HG03175 (cell line): ENCODE measurements at regions not wholly inside any gene's neighbourhood (a gene's known extent, or its start where the extent isn't known, plus 50 kb on each side); places are given as distances from the start of the nearest gene placed in this dataset.

Experiments
- ATAC-seq: cut with Tn5 transposase; IDR thresholded peaks from one replicate; pipeline ENCODE4 v1.9.1; 2021; ENCODE audit warnings: mild to moderate bottlenecking, moderate library complexity; ENCODE audit not compliant: unreplicated experiment

GRCh38 chr5:110064603-110065268 lies 375.0 kb downstream of the MAN2A1 start:
- no peak for ATAC-seq

- no peak for ATAC-seq
Observed at GRCh38 chr5:110070836-110071235, 381.1 kb downstream of the MAN2A1 start.

- no peak for ATAC-seq
Observed at GRCh38 chr5:110072651-110073050, 382.9 kb downstream of the MAN2A1 start.

- ATAC-seq, result no peak
Observed at GRCh38 chr5:110073534-110073933, 383.8 kb downstream of the MAN2A1 start.

- ATAC-seq, result no peak
Observed at GRCh38 chr5:110075656-110076055, 385.9 kb downstream of the MAN2A1 start.

- no peak for ATAC-seq
Observed at GRCh38 chr5:110077147-110077546, 387.4 kb downstream of the MAN2A1 start.

- ATAC-seq, result no peak
Observed at GRCh38 chr5:110082194-110082593, 392.5 kb downstream of the MAN2A1 start.

GRCh38 chr5:110082863-110083262 lies 393.1 kb downstream of the MAN2A1 start:
- no peak for ATAC-seq

- ATAC-seq, result no peak
Observed at GRCh38 chr5:110085826-110086225, 396.1 kb downstream of the MAN2A1 start.

- ATAC-seq, result no peak
Observed at GRCh38 chr5:110086658-110087388, 397.1 kb downstream of the MAN2A1 start.

GRCh38 chr5:110087829-110088228 lies 398.1 kb downstream of the MAN2A1 start:
- ATAC-seq, result no peak

GRCh38 chr5:110088676-110089436 lies 399.1 kb downstream of the MAN2A1 start:
- no peak for ATAC-seq

GRCh38 chr5:110092955-110093785 lies 403.4 kb downstream of the MAN2A1 start:
- ATAC-seq, result no peak

- no peak for ATAC-seq
Observed at GRCh38 chr5:110094109-110094508, 404.4 kb downstream of the MAN2A1 start.

- no peak for ATAC-seq
Observed at GRCh38 chr5:110094548-110094947, 404.8 kb downstream of the MAN2A1 start.

- no peak for ATAC-seq
Observed at GRCh38 chr5:110096419-110096818, 406.7 kb downstream of the MAN2A1 start.

- no peak for ATAC-seq
Observed at GRCh38 chr5:110099572-110099971, 409.8 kb downstream of the MAN2A1 start.

GRCh38 chr5:110103081-110103480 lies 413.4 kb downstream of the MAN2A1 start:
- no peak for ATAC-seq

GRCh38 chr5:110104060-110104725 lies 414.5 kb downstream of the MAN2A1 start:
- no peak for ATAC-seq
